Myocyte (in vitro differentiated cells): ENCODE measurements at regions not wholly inside any gene's neighbourhood (a gene's known extent, or its start where the extent isn't known, plus 50 kb on each side); places are given as distances from the start of the nearest gene placed in this dataset.
"Not testable (repeated sequence)": the region's sequence is repeated elsewhere in the genome, so short reads cannot be mapped to it uniquely, and the experiment has no call there.

ENCODE experiments used
- DNase-seq: peaks from one replicate; pipeline ENCODE4 v3.0.0-alpha.2; 2012; ENCODE audit warnings: low read depth

DNA sequence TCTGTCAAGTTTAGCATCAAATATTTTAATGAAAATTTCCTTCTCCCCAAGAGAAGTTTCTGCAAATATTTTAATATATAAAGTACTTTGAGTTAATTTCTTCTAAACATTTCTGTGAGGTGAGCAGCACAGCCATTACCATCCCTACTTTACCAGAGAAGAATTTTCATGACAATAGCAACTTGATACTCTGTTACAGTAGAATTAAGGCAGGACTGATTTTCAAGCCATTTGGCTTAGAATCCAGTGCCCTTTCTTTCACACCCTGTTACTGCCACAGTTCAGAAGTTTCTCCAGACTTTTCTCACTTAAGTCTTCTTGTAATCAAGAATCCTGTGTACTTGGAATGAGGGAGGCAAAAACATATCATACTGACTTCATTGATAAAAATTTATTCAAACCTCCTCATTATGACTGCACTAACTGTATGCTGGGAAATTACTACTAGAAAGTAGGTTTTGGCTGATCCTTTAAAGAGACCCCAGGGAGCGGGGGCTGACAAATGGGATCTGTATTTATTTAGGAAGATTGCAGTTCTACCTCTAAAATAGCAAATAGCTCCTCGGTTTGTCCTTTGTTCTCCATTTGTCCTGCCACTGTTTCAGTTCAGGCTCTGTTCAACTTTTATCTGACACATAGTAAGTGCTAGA is 557.0 kb upstream of the SGO1 start:
- no peak for DNase-seq

- no peak for DNase-seq
Measured at GRCh38 chr3:20741381-20741780, 555.4 kb upstream of the SGO1 start.

DNA sequence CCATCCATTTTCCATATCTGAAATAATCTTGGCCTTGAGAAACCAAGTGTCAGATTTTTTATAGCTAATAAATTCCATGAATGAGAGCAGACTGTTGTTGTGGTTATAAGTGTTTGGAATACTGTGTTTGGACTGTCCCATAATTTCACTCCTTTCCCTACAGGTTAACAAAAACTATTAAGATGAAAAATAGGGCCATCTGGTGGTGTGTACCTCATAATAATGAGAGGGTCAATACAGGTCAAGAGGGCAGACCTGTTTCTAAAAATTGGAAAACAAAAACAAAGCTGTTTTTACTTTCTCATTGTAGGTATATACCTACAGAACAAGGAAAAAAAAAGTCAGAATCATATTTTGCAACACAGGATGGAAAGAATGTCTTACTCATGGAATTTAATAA is 553.8 kb upstream of the SGO1 start:
- peak; percentile 13 for DNase-seq

- no peak for DNase-seq
Measured at GRCh38 chr3:20736287-20736852, 550.4 kb upstream of the SGO1 start.

- no peak for DNase-seq
Measured at GRCh38 chr3:20729185-20729584, 543.2 kb upstream of the SGO1 start.

DNA sequence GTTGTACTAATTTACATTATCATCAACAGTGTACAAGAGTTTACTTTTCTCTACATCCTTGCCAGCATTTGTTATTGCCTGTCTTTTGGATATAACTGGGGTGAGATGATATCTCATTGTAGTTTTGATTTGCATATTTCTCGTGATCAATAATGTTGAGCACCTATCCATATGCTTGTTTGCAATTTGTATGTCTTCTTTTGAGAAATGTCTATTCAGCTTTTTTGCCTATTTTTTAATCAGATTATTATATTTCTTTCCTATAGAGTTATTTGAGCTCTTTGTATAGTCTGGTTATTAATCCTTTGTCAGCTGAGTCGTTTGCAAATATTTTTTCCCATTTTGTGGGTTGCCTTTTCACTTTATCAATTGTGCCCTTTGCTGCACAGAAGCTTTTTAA is 540.8 kb upstream of the SGO1 start:
- no peak for DNase-seq

GRCh38 chr3:20724241-20724640 is 538.2 kb upstream of the SGO1 start:
- DNase-seq = no peak

- not testable (repeated sequence) for DNase-seq
Measured at GRCh38 chr3:20716425-20716824, 530.4 kb upstream of the SGO1 start.

GRCh38 chr3:20701641-20702040 is 515.6 kb upstream of the SGO1 start:
- no peak for DNase-seq

GRCh38 chr3:20700714-20701113 is 514.7 kb upstream of the SGO1 start:
- DNase-seq = peak; percentile 62

- no peak for DNase-seq
Measured at GRCh38 chr3:20698896-20699295, 512.9 kb upstream of the SGO1 start.

- DNase-seq = no peak
Measured at GRCh38 chr3:20696388-20697150, 510.6 kb upstream of the SGO1 start.

DNA sequence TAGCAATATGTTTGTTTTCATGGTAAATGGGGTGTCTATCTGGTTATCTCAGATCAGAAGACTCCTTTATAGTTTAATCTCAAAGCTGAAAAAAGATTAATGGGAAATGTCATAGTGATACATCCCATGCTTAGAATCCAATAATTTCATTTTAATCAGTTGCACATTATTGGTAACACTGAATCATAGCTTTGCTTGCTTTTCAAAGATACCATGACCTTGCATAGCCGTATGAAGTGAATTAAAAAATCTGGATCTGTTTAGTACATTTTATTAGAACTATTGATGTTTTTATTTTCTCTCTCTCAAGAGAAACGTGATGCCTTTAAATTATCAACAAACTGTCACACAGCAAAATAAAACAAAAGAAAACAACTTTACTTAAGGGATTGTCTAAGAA is 506.7 kb upstream of the SGO1 start:
- no peak for DNase-seq

DNA sequence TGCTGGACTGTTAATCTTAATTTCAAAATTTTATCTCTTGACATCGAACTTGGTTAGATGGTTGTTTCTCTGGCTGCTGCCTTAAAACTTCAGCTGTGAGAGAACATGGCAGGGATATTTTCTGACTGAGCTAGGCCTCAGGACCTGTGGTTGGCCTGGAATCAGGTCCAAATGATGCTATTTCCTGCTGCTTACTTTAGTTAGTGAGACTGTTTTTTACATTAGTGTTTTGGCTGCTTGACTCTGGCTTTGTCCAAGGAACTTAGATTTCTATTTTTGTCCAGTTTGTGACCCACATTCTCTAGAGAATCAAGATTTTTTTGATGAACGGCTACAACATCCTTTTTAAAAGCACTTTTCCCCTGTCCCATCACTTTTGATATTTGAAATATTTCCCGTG is 497.9 kb upstream of the SGO1 start:
- DNase-seq = peak; percentile 24

DNA sequence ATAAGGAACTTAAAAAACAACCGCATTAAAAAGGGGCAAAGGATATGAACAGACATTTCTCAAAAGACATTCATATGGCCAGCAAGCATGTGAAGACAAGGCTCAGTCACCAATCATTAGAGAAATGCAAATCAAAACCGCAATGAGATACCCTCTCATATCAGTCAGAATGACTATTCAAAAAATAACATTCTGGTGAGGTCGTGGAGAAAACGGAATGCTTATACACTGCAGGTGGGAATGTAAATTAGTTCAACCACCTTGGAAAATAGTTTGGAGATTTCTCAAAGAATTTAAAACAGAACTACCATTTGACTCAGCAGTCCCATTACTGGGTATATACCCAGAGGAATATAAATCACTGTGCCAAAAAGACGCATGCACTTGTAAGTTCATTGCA is 496.6 kb upstream of the SGO1 start:
- DNase-seq = no peak

- no peak for DNase-seq
Measured at GRCh38 chr3:20680990-20681628, 495.1 kb upstream of the SGO1 start.

GRCh38 chr3:20673866-20674265 is 487.9 kb upstream of the SGO1 start:
- DNase-seq = no peak

GRCh38 chr3:20669675-20670074 is 483.7 kb upstream of the SGO1 start:
- DNase-seq = peak; percentile 72

- peak; percentile 61 for DNase-seq
Measured at GRCh38 chr3:20669184-20669583, 483.2 kb upstream of the SGO1 start.

GRCh38 chr3:20668411-20668810 is 482.4 kb upstream of the SGO1 start:
- DNase-seq = peak; percentile 36

GRCh38 chr3:20666091-20666490 is 480.1 kb upstream of the SGO1 start:
- no peak for DNase-seq

GRCh38 chr3:20658491-20658890 is 472.5 kb upstream of the SGO1 start:
- DNase-seq = no peak
